ENCODE measurements at regions not wholly inside any gene's neighbourhood (a gene's known extent, or its start where the extent isn't known, plus 50 kb on each side); places are given as distances from the start of the nearest gene placed in this dataset.

- no peak overlapping the region for H2AFZ ChIP-seq (ENCODE audit: low read length)
- no peaks in the 10 kb centered on the region for H3K79me2 ChIP-seq (ENCODE audit: insufficient read depth, low read length)
- H3K36me3 ChIP-seq (ENCODE audit: insufficient read depth, low read length) = no peaks in the 10 kb centered on the region
- H3K9me3 ChIP-seq (ENCODE audit: low read depth, low read length) = no peaks in the 10 kb centered on the region
- H3K4me1 ChIP-seq (ENCODE audit: insufficient read depth, low read length) = peaks cover 27% of the 10 kb centered on the region
- no peaks in the 10 kb centered on the region for H3K27me3 ChIP-seq (ENCODE audit: insufficient read depth, low read length)
- no peak overlapping the region for H3K4me2 ChIP-seq (ENCODE audit: insufficient read depth, low read length)
- no peaks in the 10 kb centered on the region for H4K20me1 ChIP-seq (ENCODE audit: insufficient read depth, low read length)
- no peak overlapping the region for H3K27ac ChIP-seq (ENCODE audit: low read depth, low read length)
- DNase-seq (ENCODE audit: insufficient read length, low spot score, missing footprints) = no peak
- H3K4me3 ChIP-seq (ENCODE audit: insufficient read depth, low read length) = no peak overlapping the region
- TF ChIP-seq CTCF (IDR thresholded peaks at IDR 0.05; ENCODE audit: extremely low read depth, low read depth, low read length) = no peak
Observed at GRCh38 chr13:106371024-106371423, 164.4 kb downstream of the EFNB2 start.

GRCh38 chr13:106369858-106370257 is 165.6 kb downstream of the EFNB2 start:
- Histone ChIP-seq H3K27me3 (ENCODE audit: insufficient read depth, low read length) (no peaks in the 10 kb centered on the region), H4K20me1 (ENCODE audit: insufficient read depth, low read length) (no peaks in the 10 kb centered on the region), H3K4me3 (ENCODE audit: insufficient read depth, low read length) (no peak overlapping the region), H3K79me2 (ENCODE audit: insufficient read depth, low read length) (no peaks in the 10 kb centered on the region), H2AFZ (ENCODE audit: low read length) (no peak overlapping the region), H3K4me1 (ENCODE audit: insufficient read depth, low read length) (peaks cover 26% of the 10 kb centered on the region), H3K36me3 (ENCODE audit: insufficient read depth, low read length) (no peaks in the 10 kb centered on the region), H3K27ac (ENCODE audit: low read depth, low read length) (no peak overlapping the region), H3K9me3 (ENCODE audit: low read depth, low read length) (no peaks in the 10 kb centered on the region), H3K4me2 (ENCODE audit: insufficient read depth, low read length) (no peak overlapping the region)
- no peak for TF ChIP-seq CTCF (IDR thresholded peaks at IDR 0.05; ENCODE audit: extremely low read depth, low read depth, low read length)
- DNase-seq (ENCODE audit: insufficient read length, low spot score, missing footprints) = no peak

- Histone ChIP-seq H4K20me1 (ENCODE audit: insufficient read depth, low read length) (no peaks in the 10 kb centered on the region), H3K27ac (ENCODE audit: low read depth, low read length) (no peak overlapping the region), H3K79me2 (ENCODE audit: insufficient read depth, low read length) (no peaks in the 10 kb centered on the region), H3K9me3 (ENCODE audit: low read depth, low read length) (no peaks in the 10 kb centered on the region), H3K36me3 (ENCODE audit: insufficient read depth, low read length) (no peaks in the 10 kb centered on the region), H3K4me1 (ENCODE audit: insufficient read depth, low read length) (peaks cover 25% of the 10 kb centered on the region), H3K4me3 (ENCODE audit: insufficient read depth, low read length) (peak overlapping the region; percentile 21), H3K4me2 (ENCODE audit: insufficient read depth, low read length) (peak overlapping the region; percentile 57), H2AFZ (ENCODE audit: low read length) (peak overlapping the region; percentile 67), H3K27me3 (ENCODE audit: insufficient read depth, low read length) (no peaks in the 10 kb centered on the region)
- no peak for DNase-seq (ENCODE audit: insufficient read length, low spot score, missing footprints)
- no peak for TF ChIP-seq CTCF (IDR thresholded peaks at IDR 0.05; ENCODE audit: extremely low read depth, low read depth, low read length)
Observed at GRCh38 chr13:106369091-106369490, 166.4 kb downstream of the EFNB2 start.

GRCh38 chr13:106367361-106367971 is 168.0 kb downstream of the EFNB2 start:
- no peak for TF ChIP-seq CTCF (IDR thresholded peaks at IDR 0.05; ENCODE audit: extremely low read depth, low read depth, low read length)
- Histone ChIP-seq H3K27me3 (ENCODE audit: insufficient read depth, low read length) (no peaks in the 10 kb centered on the region), H3K4me3 (ENCODE audit: insufficient read depth, low read length) (no peak overlapping the region), H3K9me3 (ENCODE audit: low read depth, low read length) (no peaks in the 10 kb centered on the region), H2AFZ (ENCODE audit: low read length) (no peak overlapping the region), H4K20me1 (ENCODE audit: insufficient read depth, low read length) (no peaks in the 10 kb centered on the region), H3K36me3 (ENCODE audit: insufficient read depth, low read length) (no peaks in the 10 kb centered on the region), H3K79me2 (ENCODE audit: insufficient read depth, low read length) (no peaks in the 10 kb centered on the region), H3K4me1 (ENCODE audit: insufficient read depth, low read length) (peaks cover 9% of the 10 kb centered on the region), H3K4me2 (ENCODE audit: insufficient read depth, low read length) (no peak overlapping the region), H3K27ac (ENCODE audit: low read depth, low read length) (no peak overlapping the region)
- no peak for DNase-seq (ENCODE audit: insufficient read length, low spot score, missing footprints)

Measured in osteoblast (primary cell).